IMR-90 (cell line): ENCODE measurements at regions not wholly inside any gene's neighbourhood (a gene's known extent, or its start where the extent isn't known, plus 50 kb on each side); places are given as distances from the start of the nearest gene placed in this dataset.

Source experiments
- ATAC-seq: fragments of 200-7000 bp; cut with Tn5 transposase; 2 replicates; pipeline ENCODE4 v1.9.1; 2020; ENCODE audit warnings: low read depth, mild to moderate bottlenecking, moderate library complexity
- BruUV-seq: library from RNA; stranded (reverse); fragments of 400-500 nt; replicated peaks from 2 replicates; lab custom pipeline; 2021; lab: Mats Ljungman, UMichigan
- CTCF ChIA-PET: fragments of 300-600 bp; formaldehyde crosslinking; extraction: SDS; loops from one replicate; lab custom pipeline; 2021; ENCODE audit warnings: antibody characterized with exemption; lab: Yijun Ruan, JAX
- POLR2A ChIA-PET: fragments of 300-600 bp; sonication (Branson Sonifier 250); formaldehyde crosslinking; loops from one replicate; lab custom pipeline; 2022; ENCODE audit warnings: antibody characterized with exemption; ENCODE audit not compliant: unreplicated experiment; lab: Charles Lee
- DNase-seq: peaks from one replicate; pipeline ENCODE4 v3.0.0; 2013
- H2AFZ ChIP-seq: replicated peaks from 2 replicates; pipeline ENCODE3; 2013; ENCODE audit warnings: low read length, mild to moderate bottlenecking; ENCODE audit not compliant: poor library complexity
- H2AK5ac ChIP-seq: 2 replicates; pipeline ENCODE4 v1.6.1; 2013; ENCODE audit warnings: low read depth, low read length, inconsistent platforms
- H2AK9ac ChIP-seq: replicated peaks from 2 replicates; pipeline ENCODE3; 2013; ENCODE audit warnings: mild to moderate bottlenecking, low read depth, low read length, moderate library complexity; ENCODE audit not compliant: poor library complexity
- H2BK120ac ChIP-seq: 2 replicates; pipeline ENCODE4 v1.6.1; 2013; ENCODE audit warnings: low read depth, low read length, inconsistent platforms
- H2BK15ac ChIP-seq: 3 replicates; pipeline ENCODE4 v1.6.1; 2013; ENCODE audit warnings: low read depth, low read length, inconsistent platforms
- H2BK20ac ChIP-seq: 2 replicates; pipeline ENCODE4 v1.6.1; 2013; ENCODE audit warnings: low read depth, mild to moderate bottlenecking, inconsistent platforms, low read length, moderate library complexity
- H2BK5ac ChIP-seq: 2 replicates; pipeline ENCODE4 v1.6.1; 2013; ENCODE audit warnings: mild to moderate bottlenecking, low read depth, low read length, inconsistent platforms; ENCODE audit not compliant: poor library complexity, severe bottlenecking
- H3K14ac ChIP-seq: replicated peaks from 2 replicates; pipeline ENCODE4 v1.6.1; 2013; ENCODE audit warnings: low read depth, low read length, inconsistent platforms
- H3K18ac ChIP-seq: 2 replicates; pipeline ENCODE4 v1.6.1; 2013; ENCODE audit warnings: low read depth, low read length, control low read depth
- H3K23ac ChIP-seq: 2 replicates; pipeline ENCODE4 v1.6.1; 2013; ENCODE audit warnings: low read depth, low read length, inconsistent platforms
- H3K27ac ChIP-seq: 2 replicates; pipeline ENCODE4 v1.5.1; 2013; ENCODE audit warnings: mild to moderate bottlenecking, control low read depth, low read length; ENCODE audit not compliant: insufficient read depth
- H3K27me3 ChIP-seq: 2 replicates; pipeline ENCODE4 v1.6.1; 2013; ENCODE audit warnings: low read length; ENCODE audit not compliant: control insufficient read depth, insufficient read depth
- H3K36me3 ChIP-seq: 2 replicates; pipeline ENCODE4 v1.6.1; 2013; ENCODE audit warnings: low read length, mixed read lengths; ENCODE audit not compliant: control insufficient read depth, insufficient read depth
- H3K4ac ChIP-seq: 2 replicates; pipeline ENCODE4 v1.6.1; 2013; ENCODE audit warnings: low read depth, low read length, inconsistent platforms
- H3K4me1 ChIP-seq: 2 replicates; pipeline ENCODE4 v1.6.1; 2013; ENCODE audit warnings: low read length, mixed read lengths; ENCODE audit not compliant: control insufficient read depth, insufficient read depth
- H3K4me2 ChIP-seq: 2 replicates; pipeline ENCODE4 v1.6.1; 2013; ENCODE audit warnings: low read depth, mild to moderate bottlenecking, control low read depth, low read length, moderate library complexity
- H3K4me3 ChIP-seq: 2 replicates; pipeline ENCODE4 v1.5.1; 2013; ENCODE audit warnings: low read depth, mild to moderate bottlenecking, control low read depth, low read length, moderate library complexity; ENCODE audit not compliant: insufficient read depth
- H3K56ac ChIP-seq: 2 replicates; pipeline ENCODE4 v1.6.1; 2013; ENCODE audit warnings: low read length, inconsistent platforms; ENCODE audit not compliant: insufficient read depth; ENCODE audit errors: extremely low read depth
- H3K79me1 ChIP-seq, 2 experiments: 2 replicates each; pipeline ENCODE4 v1.6.1; 2013; ENCODE audit warnings: low read length in 2 of 2, inconsistent platforms in 1 of 2, low read depth in 1 of 2
- H3K9ac ChIP-seq: 2 replicates; pipeline ENCODE4 v1.6.1; 2013; ENCODE audit warnings: low read depth, low read length, control low read depth
- H3K9me1 ChIP-seq: 2 replicates; pipeline ENCODE4 v1.6.1; 2013; ENCODE audit warnings: low read length, inconsistent platforms; ENCODE audit not compliant: insufficient read depth
- H3K9me3 ChIP-seq: 2 replicates; pipeline ENCODE4 v1.6.1; 2013; ENCODE audit warnings: low read length; ENCODE audit not compliant: control insufficient read depth, insufficient read depth
- H4K20me1 ChIP-seq: 2 replicates; pipeline ENCODE4 v1.6.1; 2013; ENCODE audit warnings: low read length, inconsistent platforms; ENCODE audit not compliant: insufficient read depth
- H4K5ac ChIP-seq: 2 replicates; pipeline ENCODE4 v1.6.1; 2013; ENCODE audit warnings: mild to moderate bottlenecking, low read depth, low read length, control low read depth
- H4K8ac ChIP-seq, 2 experiments: 2 replicates each; pipeline ENCODE4 v1.6.1; 2013; ENCODE audit warnings: low read depth in 2 of 2, low read length in 2 of 2, control low read depth in 1 of 2, inconsistent platforms in 1 of 2
- H4K91ac ChIP-seq: 2 replicates; pipeline ENCODE4 v1.6.1; 2013; ENCODE audit warnings: low read depth, low read length, inconsistent platforms; ENCODE audit not compliant: insufficient read depth
- CHD1 ChIP-seq: IDR thresholded peaks from 2 replicates; pipeline ENCODE4 v1.6.1; 2012; ENCODE audit warnings: low read depth, low read length, improper control_type of control experiment
- FOS ChIP-seq: fragments of 150-350 bp; IDR thresholded peaks from 2 replicates; pipeline ENCODE4 v1.6.1; 2016; ENCODE audit warnings: low read depth, low read length
- MAFK ChIP-seq: IDR thresholded peaks from 2 replicates; pipeline ENCODE4 v1.6.1; 2012; ENCODE audit warnings: low read depth, low read length, improper control_type of control experiment
- RAD21 ChIP-seq: IDR thresholded peaks from 2 replicates; pipeline ENCODE4 v1.6.1; 2012; ENCODE audit warnings: low read length, improper control_type of control experiment
- RCOR1 ChIP-seq: IDR thresholded peaks from 2 replicates; pipeline ENCODE4 v1.6.1; 2012; ENCODE audit warnings: mild to moderate bottlenecking, low read length, improper control_type of control experiment; ENCODE audit not compliant: insufficient replicate concordance
- RFX5 ChIP-seq: IDR thresholded peaks from 2 replicates; pipeline ENCODE4 v1.8.0; 2012; ENCODE audit warnings: low read depth, mild to moderate bottlenecking, low read length, moderate library complexity
- WGBS, 2 experiments: methylation state at CpG; one replicate each; pipeline versions ENCODE4 v1.1.5 to v1.1.7; 2013; ENCODE audit warnings: missing lambda C conversion rate in 2 of 2; ENCODE audit not compliant: insufficient read length in 1 of 2; ENCODE audit errors: extremely low coverage in 2 of 2; 5-methylcytosine and 5-hydroxymethylcytosine counted together
- dilution Hi-C: fragments of 300-500 bp; cut with HindIII; formaldehyde crosslinking; loops from one replicate; pipeline ENCODE4 v1.14.3; 2018; ENCODE audit warnings: low sequenced_read_pairs; ENCODE audit not compliant: unreplicated experiment
- in situ Hi-C: fragments of 300-500 bp; cut with MboI; formaldehyde crosslinking; loops from 3 replicates; pipeline ENCODE4 v1.14.3; 2019; ENCODE audit warnings: low sequenced_read_pairs, inconsistent platforms, mixed read lengths
- intact Hi-C: fragments of 100-400 bp; cut with micrococcal nuclease; formaldehyde crosslinking; loops from 2 replicates; pipeline ENCODE4 v1.10.0; 2022
- TF ChIP-seq, protein P1 (sequence below): conservative IDR thresholded peaks from 2 replicates; pipeline ENCODE4 v1.5.1; 2012; ENCODE audit warnings: mild to moderate bottlenecking, low read depth, low read length, improper control_type of control experiment
- TF ChIP-seq, protein P2 (sequence below): fragments of 150-350 bp; IDR thresholded peaks from 2 replicates; pipeline ENCODE4 v1.6.1; 2016; ENCODE audit warnings: low read depth, mild to moderate bottlenecking, low read length, moderate library complexity, borderline replicate concordance

DNA sequence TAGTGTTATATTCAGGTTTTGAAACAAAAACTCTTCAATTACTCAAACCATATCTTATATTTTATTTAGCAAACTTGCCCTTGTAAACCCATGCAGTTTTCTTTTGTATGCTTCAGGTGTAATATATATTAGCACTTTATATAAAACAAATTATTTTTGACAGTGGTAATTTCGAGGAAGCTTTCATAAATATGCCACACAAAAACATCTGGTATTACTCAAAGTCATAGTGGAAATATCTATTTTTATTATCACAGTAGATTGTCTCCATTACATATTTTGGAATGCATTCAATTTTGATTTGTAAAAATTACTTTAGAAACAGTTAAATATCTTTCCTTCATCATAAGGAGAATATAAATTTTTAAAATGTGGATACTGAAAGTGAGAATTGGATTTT lies 89.1 kb upstream of the FIBIN start:
- no CpG with 5 or more reads among the region's 1 CpG for WGBS, 2 experiments
- intact Hi-C loops (no loop called here), in situ Hi-C loops (no loop called here), dilution Hi-C loops (no loop called here)
- Histone ChIP-seq H2BK20ac (no peak overlapping the region), H2AK5ac (no peak overlapping the region), H3K9ac (no peak overlapping the region), H3K14ac (no peak overlapping the region), H3K4me2 (no peak overlapping the region), H2AFZ (no peak overlapping the region), H3K9me1 (no peaks in the 10 kb centered on the region), H4K91ac (no peak overlapping the region), H3K9me3 (no peaks in the 10 kb centered on the region), H3K36me3 (no peaks in the 10 kb centered on the region), H3K23ac (no peak overlapping the region), H2AK9ac (no peak overlapping the region), H3K27ac (no peak overlapping the region), H3K79me1 (no peaks in the 10 kb centered on the region), H3K27me3 (no peaks in the 10 kb centered on the region), H4K20me1 (no peaks in the 10 kb centered on the region), H3K18ac (no peak overlapping the region), H4K8ac (no peak overlapping the region), H4K5ac (no peak overlapping the region), H3K4ac (no peak overlapping the region), H2BK120ac (no peak overlapping the region), H2BK15ac (no peak overlapping the region), H3K56ac (no peak overlapping the region), H3K4me3 (no peak overlapping the region), H3K4me1 (no peaks in the 10 kb centered on the region), H2BK5ac (no peak overlapping the region)
- BruUV-seq = no TSS peak
- no peak for DNase-seq
- ChIA-PET POLR2A (no interaction called here), CTCF (no interaction called here)
- ATAC-seq = no peak
- TF ChIP-seq MAFK = no peak
- no peak for TF ChIP-seq FOS
- TF ChIP-seq CHD1 = no peak
- TF ChIP-seq, protein P1, sequence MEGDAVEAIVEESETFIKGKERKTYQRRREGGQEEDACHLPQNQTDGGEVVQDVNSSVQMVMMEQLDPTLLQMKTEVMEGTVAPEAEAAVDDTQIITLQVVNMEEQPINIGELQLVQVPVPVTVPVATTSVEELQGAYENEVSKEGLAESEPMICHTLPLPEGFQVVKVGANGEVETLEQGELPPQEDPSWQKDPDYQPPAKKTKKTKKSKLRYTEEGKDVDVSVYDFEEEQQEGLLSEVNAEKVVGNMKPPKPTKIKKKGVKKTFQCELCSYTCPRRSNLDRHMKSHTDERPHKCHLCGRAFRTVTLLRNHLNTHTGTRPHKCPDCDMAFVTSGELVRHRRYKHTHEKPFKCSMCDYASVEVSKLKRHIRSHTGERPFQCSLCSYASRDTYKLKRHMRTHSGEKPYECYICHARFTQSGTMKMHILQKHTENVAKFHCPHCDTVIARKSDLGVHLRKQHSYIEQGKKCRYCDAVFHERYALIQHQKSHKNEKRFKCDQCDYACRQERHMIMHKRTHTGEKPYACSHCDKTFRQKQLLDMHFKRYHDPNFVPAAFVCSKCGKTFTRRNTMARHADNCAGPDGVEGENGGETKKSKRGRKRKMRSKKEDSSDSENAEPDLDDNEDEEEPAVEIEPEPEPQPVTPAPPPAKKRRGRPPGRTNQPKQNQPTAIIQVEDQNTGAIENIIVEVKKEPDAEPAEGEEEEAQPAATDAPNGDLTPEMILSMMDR = no peak
- TF ChIP-seq RFX5 = no peak
- TF ChIP-seq, protein P2, sequence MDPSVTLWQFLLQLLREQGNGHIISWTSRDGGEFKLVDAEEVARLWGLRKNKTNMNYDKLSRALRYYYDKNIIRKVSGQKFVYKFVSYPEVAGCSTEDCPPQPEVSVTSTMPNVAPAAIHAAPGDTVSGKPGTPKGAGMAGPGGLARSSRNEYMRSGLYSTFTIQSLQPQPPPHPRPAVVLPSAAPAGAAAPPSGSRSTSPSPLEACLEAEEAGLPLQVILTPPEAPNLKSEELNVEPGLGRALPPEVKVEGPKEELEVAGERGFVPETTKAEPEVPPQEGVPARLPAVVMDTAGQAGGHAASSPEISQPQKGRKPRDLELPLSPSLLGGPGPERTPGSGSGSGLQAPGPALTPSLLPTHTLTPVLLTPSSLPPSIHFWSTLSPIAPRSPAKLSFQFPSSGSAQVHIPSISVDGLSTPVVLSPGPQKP = no peak
- TF ChIP-seq RAD21 = no peak
- no peak for TF ChIP-seq RCOR1
